Ishikawa (cell line): ENCODE measurements at regions not wholly inside any gene's neighbourhood (a gene's known extent, or its start where the extent isn't known, plus 50 kb on each side); places are given as distances from the start of the nearest gene placed in this dataset.

ENCODE experiments used
- CEBPB ChIP-seq: IDR thresholded peaks from 2 replicates; pipeline ENCODE4 v1.6.1; 2012
- FOXM1 ChIP-seq: IDR thresholded peaks from 2 replicates; pipeline ENCODE4 v1.6.1; 2012; ENCODE audit warnings: low read depth, borderline replicate concordance
- REST ChIP-seq: IDR thresholded peaks from 2 replicates; pipeline ENCODE4 v1.6.1; 2012; ENCODE audit warnings: low read depth, mild to moderate bottlenecking
- ZBTB7A ChIP-seq: IDR thresholded peaks from 2 replicates; pipeline ENCODE4 v1.6.1; 2012; ENCODE audit warnings: low read depth

- TF ChIP-seq CEBPB (no peak), REST (no peak), FOXM1 (no peak), ZBTB7A (no peak)
Measured at GRCh38 chr4:140315970-140316369, 57.5 kb upstream of the SCOC start.
